ENCODE measurements at regions not wholly inside any gene's neighbourhood (a gene's known extent, or its start where the extent isn't known, plus 50 kb on each side); places are given as distances from the start of the nearest gene placed in this dataset.
A peak's percentile ranks its signal among the peaks of the same experiment; 100 is the strongest.
"Not testable (repeated sequence)": the region's sequence is repeated elsewhere in the genome, so short reads cannot be mapped to it uniquely, and the experiment has no call there.

DNA sequence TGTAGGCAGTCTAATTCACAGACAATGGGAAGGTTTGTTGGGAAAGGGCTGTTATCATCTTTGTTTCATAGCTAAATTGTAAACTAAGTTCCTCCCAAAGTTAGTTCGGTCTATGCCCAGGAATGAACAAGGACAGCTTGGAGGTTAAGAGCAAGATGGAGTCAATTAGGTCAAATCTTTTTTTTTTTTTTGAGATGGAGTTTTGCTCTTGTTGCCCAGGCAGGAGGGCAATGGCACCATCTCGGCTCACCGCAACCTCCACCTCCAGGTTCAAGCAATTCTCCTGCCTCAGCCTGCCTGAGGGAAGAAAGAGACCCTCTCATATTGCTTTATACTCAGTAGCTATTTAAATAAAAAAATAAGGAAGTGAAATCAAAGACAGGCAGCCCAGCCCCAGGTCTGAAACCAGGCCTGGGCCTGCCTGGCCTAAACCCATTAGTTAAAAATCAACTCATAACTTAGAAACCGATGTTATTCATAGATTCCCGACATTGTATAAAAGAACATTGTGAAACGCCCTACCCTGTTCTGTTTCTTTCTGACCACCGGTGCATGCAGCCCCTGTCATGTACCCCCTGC, 297.4 kb upstream of the SGCG start:
- Histone ChIP-seq H3K4me3 (ENCODE audit: low read length) (peak overlapping the region; percentile 68), H3K9me3 (ENCODE audit: low read length) (peaks cover 4% of the 10 kb centered on the region)

DNA sequence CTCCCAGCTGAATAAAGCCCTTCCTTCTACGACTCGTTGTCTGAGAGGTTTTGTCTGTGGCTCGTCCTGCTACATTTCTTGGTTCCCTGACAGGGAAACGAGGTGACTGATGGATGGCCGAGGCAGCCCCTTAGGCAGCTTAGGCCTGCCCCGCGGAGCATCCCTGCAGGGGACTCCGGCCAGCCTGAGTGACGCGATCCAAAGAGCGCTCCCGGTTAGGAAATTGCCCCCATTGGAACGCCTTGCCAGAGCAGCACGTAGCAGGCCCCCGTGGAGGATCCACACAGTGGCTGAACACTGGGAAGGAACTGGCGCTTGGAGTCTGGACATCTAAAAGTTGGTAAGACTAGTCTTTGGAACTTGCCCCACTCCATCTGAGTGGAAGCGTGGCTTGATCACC, 296.8 kb upstream of the SGCG start:
- H3K36me3 ChIP-seq (ENCODE audit: insufficient read depth, low read length) = no peaks in the 10 kb centered on the region
- H3K4me3 ChIP-seq (ENCODE audit: low read length) = peak overlapping the region; percentile 68
- no peaks in the 10 kb centered on the region for H3K27me3 ChIP-seq (ENCODE audit: insufficient read depth, low read length)
- peaks cover 4% of the 10 kb centered on the region for H3K9me3 ChIP-seq (ENCODE audit: low read length)
- peak overlapping the region; percentile 83 for H2AFZ ChIP-seq (ENCODE audit: low read depth, low read length)
- peaks cover 44% of the 10 kb centered on the region for H3K4me1 ChIP-seq (ENCODE audit: insufficient read depth, low read length)

More for the DNA sequence above, 297.4 kb upstream of the SGCG start:
- peaks cover 44% of the 10 kb centered on the region for H3K4me1 ChIP-seq (ENCODE audit: insufficient read depth, low read length)
- no peaks in the 10 kb centered on the region for H3K27me3 ChIP-seq (ENCODE audit: insufficient read depth, low read length)
- H2AFZ ChIP-seq (ENCODE audit: low read depth, low read length) = peak overlapping the region; percentile 83
- H3K36me3 ChIP-seq (ENCODE audit: insufficient read depth, low read length) = no peaks in the 10 kb centered on the region

DNA sequence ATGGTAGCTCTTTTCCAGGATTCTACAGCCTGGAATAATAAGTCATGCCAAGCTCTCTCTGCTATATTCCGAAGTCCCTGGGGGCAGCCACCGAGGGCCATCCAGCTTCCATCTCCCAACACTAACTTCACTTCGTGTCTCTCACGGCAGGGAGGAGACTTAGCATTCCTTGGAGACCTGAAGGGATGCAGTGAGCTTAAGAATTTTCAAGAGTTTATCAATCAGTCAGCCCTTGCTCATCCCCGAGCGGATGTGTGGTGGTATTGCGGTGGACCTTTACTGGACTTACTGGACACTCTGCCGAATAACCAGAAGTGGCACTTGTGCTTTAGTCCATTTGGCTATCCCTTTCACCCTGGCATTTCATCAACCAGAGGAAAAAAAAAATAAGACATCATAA, 294.7 kb upstream of the SGCG start:
- H2AFZ ChIP-seq (ENCODE audit: low read depth, low read length); H3K9me3 ChIP-seq (ENCODE audit: low read length); H3K27me3 ChIP-seq (ENCODE audit: insufficient read depth, low read length); H3K36me3 ChIP-seq (ENCODE audit: insufficient read depth, low read length): not testable (repeated sequence)
- H3K4me1 ChIP-seq (ENCODE audit: insufficient read depth, low read length) = peaks cover 28% of the 10 kb centered on the region
- peak overlapping the region; percentile 68 for H3K4me3 ChIP-seq (ENCODE audit: low read length)

DNA sequence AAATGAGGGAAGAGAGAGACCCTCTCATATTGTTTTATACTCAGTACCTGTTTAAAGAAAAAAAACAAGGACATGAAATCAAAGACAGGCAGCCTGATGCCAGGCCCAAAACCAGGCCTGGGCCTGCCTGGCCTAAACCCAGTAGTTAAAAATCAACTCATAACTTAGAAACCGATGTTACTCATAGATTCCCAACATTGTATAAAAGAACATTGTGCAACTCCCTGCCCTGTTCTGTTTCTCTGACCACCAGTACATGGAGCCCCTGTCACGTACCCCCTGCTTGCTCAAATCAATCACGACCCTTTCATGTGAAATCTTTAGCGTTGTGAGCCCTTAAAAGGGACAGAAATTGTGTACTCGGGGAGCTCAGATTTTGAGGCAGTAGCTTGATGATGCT, 291.4 kb upstream of the SGCG start:
- not testable (repeated sequence) for H2AFZ ChIP-seq (ENCODE audit: low read depth, low read length); H3K4me1 ChIP-seq (ENCODE audit: insufficient read depth, low read length); H3K36me3 ChIP-seq (ENCODE audit: insufficient read depth, low read length); H3K27me3 ChIP-seq (ENCODE audit: insufficient read depth, low read length); H3K4me3 ChIP-seq (ENCODE audit: low read length)
- peaks cover 11% of the 10 kb centered on the region for H3K9me3 ChIP-seq (ENCODE audit: low read length)

DNA sequence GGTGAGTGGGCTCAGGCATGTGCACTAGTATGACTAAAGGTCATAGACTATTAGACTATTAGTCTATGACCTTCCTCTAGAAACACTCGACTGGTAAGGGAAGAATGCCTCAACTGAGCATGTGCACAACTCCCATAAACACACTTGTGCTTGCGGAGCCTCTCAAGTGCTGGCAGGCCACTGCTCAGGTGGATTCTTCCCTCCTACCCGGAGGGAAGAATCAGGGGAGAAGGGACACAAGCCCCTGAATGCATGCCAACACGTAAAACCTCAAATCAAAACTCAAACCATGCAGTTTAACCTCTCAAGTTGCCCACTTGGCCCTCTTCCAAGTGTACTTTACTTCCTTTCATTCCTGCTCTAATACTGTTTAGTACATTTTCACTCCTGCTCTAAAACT, 287.6 kb upstream of the SGCG start:
- Histone ChIP-seq H3K4me1 (ENCODE audit: insufficient read depth, low read length) (no peaks in the 10 kb centered on the region), H2AFZ (ENCODE audit: low read depth, low read length) (no peak overlapping the region), H3K4me3 (ENCODE audit: low read length) (no peak overlapping the region), H3K36me3 (ENCODE audit: insufficient read depth, low read length) (peaks cover 17% of the 10 kb centered on the region), H3K9me3 (ENCODE audit: low read length) (peaks cover 15% of the 10 kb centered on the region), H3K27me3 (ENCODE audit: insufficient read depth, low read length) (no peaks in the 10 kb centered on the region)

DNA sequence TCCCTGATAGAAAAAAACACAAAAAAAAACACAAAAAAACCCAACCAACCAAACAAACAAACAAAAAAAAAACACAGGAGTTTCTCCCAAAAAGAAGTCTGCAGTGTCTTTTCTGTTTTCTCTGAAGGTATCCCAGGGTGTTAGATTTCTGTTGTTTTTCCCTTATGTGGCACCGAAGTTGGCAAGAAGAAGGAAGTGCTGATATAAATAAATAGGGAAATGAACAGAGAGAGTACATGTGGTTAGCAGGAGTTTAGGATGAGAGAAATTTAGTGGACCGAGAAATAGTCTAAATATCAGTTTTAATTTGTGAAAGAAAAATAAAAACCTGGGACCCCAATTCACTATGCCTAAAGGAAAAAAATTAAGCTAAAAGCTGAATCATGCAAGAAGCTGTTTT, 287.0 kb upstream of the SGCG start:
- H3K36me3 ChIP-seq (ENCODE audit: insufficient read depth, low read length) = peaks cover 17% of the 10 kb centered on the region

DNA sequence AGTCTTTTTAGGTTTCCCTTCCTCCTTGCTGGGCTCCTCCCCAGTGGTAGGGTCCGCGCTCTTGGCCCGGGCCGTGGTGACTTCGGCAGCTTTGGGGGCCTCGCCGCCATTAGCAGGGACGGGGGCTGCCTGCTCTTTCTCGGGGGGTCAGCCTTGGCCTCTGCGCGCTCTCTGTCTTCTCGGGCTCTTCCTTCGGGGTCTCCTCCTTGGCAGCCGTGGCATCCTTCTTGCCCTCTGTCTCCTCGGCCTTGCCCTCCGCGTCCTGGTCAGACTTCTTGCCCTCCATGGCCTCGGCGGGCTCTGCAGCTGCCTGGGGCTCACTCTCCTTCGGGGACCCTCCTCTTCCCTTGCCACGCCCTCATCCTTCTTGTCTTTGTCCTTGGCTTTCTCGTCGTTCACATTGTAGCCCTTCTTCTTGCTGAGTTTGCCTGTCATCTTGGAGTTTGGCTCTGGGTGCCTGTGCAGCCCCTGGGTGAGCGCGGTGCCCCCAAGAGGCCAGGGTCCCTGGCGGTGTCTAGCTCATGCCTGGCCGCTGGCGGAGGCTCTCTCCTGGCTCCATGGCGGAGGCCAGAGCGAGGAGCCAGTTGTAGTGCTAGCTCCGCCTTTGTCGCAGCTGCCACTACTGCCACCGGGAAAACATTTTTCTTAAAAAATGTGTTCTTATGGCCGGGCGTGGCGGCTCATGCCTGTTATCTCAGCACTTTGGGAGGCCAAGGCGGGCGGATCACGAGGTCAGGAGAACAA, 283.0 kb upstream of the SGCG start:
- Histone ChIP-seq H3K36me3 (ENCODE audit: insufficient read depth, low read length) (peaks cover 24% of the 10 kb centered on the region), H2AFZ (ENCODE audit: low read depth, low read length) (no peak overlapping the region), H3K4me1 (ENCODE audit: insufficient read depth, low read length) (no peaks in the 10 kb centered on the region), H3K27me3 (ENCODE audit: insufficient read depth, low read length) (no peaks in the 10 kb centered on the region), H3K4me3 (ENCODE audit: low read length) (no peak overlapping the region), H3K9me3 (ENCODE audit: low read length) (peaks cover 20% of the 10 kb centered on the region)

More for the DNA sequence above, 287.0 kb upstream of the SGCG start:
- H3K27me3 ChIP-seq (ENCODE audit: insufficient read depth, low read length) = no peaks in the 10 kb centered on the region
- no peak overlapping the region for H2AFZ ChIP-seq (ENCODE audit: low read depth, low read length)
- peaks cover 15% of the 10 kb centered on the region for H3K9me3 ChIP-seq (ENCODE audit: low read length)
- no peaks in the 10 kb centered on the region for H3K4me1 ChIP-seq (ENCODE audit: insufficient read depth, low read length)
- no peak overlapping the region for H3K4me3 ChIP-seq (ENCODE audit: low read length)

DNA sequence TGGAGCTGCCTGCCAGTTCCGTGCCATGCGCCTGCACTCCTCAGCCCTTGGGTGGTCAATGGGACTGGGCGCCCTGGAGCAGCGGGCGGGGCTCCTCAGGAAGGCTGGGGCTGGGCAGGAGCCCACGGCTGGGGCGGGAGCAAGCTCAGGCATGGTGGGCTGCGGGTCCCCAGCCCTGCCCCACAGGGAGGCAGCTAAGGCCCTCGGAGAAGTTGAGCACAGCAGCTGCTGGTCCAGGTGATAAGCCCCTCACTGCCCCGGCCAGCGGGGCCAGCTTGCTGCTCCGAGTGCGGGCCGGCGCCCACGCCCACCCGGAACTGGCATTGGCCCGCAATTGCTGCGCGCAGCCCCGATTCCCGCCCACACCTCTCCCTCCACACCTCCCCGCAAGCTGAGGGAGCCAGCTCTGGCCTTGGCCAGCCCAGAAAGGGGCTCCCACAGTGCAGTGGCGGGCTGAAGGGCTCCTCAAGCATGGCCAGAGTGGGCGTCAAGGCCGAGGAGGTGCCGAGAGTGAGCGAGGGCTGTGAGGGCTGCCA, 280.3 kb upstream of the SGCG start:
- not testable (repeated sequence) for H3K4me3 ChIP-seq (ENCODE audit: low read length); H3K27me3 ChIP-seq (ENCODE audit: insufficient read depth, low read length); H2AFZ ChIP-seq (ENCODE audit: low read depth, low read length); H3K4me1 ChIP-seq (ENCODE audit: insufficient read depth, low read length)
- peaks cover 26% of the 10 kb centered on the region for H3K36me3 ChIP-seq (ENCODE audit: insufficient read depth, low read length)
- peaks cover 18% of the 10 kb centered on the region for H3K9me3 ChIP-seq (ENCODE audit: low read length)

DNA sequence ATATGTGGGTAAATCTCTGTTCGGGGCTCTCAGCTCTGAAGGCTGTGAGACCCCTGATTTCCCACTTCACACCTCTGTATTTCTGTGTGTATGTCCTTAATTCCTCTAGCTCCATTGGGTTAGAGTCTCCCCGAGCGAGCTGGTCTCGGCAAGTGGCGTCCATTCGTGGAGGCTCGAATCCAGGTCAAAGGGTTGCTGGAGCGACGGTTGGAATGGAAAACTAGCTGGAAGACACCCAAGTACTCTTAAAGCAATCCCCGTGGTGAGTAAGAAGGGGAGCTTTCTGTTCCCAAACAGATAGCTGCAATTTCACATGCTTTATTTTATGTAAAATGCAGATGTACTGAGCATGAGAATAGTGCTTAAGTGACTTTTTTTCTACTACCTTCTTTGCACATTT, 277.5 kb upstream of the SGCG start:
- Histone ChIP-seq H3K4me1 (ENCODE audit: insufficient read depth, low read length) (no peaks in the 10 kb centered on the region), H3K9me3 (ENCODE audit: low read length) (peaks cover 12% of the 10 kb centered on the region), H3K4me3 (ENCODE audit: low read length) (no peak overlapping the region), H3K36me3 (ENCODE audit: insufficient read depth, low read length) (peaks cover 39% of the 10 kb centered on the region), H3K27me3 (ENCODE audit: insufficient read depth, low read length) (no peaks in the 10 kb centered on the region), H2AFZ (ENCODE audit: low read depth, low read length) (no peak overlapping the region)

DNA sequence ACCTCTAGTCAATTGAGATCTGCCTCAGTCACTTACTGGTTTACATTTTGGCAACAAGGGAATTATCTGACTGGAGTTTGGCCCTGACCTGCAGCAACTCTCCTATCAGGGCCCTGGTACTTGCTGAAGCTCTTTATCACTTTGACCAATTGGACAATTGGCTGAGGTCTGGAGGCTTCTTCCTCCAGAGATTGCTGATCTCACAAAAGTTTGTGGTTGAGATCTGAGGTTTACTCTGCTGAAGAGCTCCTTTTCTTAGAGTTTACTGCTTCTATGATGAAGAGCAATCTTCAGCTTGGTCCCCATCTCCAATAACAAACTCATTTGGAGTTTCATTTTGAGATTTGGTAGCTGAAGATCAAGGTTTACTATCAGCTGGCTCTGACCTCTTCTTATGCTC, 276.9 kb upstream of the SGCG start:
- no peak overlapping the region for H2AFZ ChIP-seq (ENCODE audit: low read depth, low read length)
- no peak overlapping the region for H3K4me3 ChIP-seq (ENCODE audit: low read length)
- no peaks in the 10 kb centered on the region for H3K4me1 ChIP-seq (ENCODE audit: insufficient read depth, low read length)
- no peaks in the 10 kb centered on the region for H3K27me3 ChIP-seq (ENCODE audit: insufficient read depth, low read length)
- peaks cover 15% of the 10 kb centered on the region for H3K9me3 ChIP-seq (ENCODE audit: low read length)
- peaks cover 46% of the 10 kb centered on the region for H3K36me3 ChIP-seq (ENCODE audit: insufficient read depth, low read length)

DNA sequence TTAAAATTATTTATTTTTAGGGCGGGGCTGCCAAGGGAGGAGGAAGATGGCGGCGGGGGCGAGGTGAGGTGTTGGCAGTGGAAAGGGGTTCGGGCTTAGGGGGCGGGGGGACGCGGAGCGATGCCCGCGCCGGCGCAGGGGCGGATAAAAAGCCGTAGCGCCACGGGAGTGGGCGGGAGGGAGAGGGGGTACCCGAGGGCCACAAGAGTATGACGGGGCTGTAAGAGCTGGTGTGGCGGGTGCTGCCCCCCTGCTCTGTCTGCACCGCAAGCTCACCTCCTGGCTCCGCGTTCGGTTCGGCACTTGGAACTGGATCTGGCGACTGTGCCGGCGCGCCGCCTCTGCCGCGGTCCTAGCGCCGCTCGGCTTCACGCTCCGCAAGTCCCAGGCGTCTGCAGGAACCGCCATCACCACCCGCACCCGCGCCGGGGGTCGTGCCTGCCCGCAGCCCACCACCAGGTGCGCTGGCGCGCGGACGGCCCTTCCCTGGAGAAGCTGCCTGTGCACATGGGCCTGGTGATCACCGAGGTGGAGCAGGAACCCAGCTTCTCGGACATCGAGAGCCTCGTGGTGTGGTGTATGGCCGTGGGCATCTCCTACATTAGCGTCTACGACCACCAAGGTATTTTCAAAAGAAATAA, 265.2 kb upstream of the SGCG start:
- Histone ChIP-seq H3K4me1 (ENCODE audit: insufficient read depth, low read length) (no peaks in the 10 kb centered on the region), H3K36me3 (ENCODE audit: insufficient read depth, low read length) (peaks cover 9% of the 10 kb centered on the region), H3K9me3 (ENCODE audit: low read length) (no peaks in the 10 kb centered on the region), H3K4me3 (ENCODE audit: low read length) (no peak overlapping the region), H2AFZ (ENCODE audit: low read depth, low read length) (no peak overlapping the region), H3K27me3 (ENCODE audit: insufficient read depth, low read length) (no peaks in the 10 kb centered on the region)

DNA sequence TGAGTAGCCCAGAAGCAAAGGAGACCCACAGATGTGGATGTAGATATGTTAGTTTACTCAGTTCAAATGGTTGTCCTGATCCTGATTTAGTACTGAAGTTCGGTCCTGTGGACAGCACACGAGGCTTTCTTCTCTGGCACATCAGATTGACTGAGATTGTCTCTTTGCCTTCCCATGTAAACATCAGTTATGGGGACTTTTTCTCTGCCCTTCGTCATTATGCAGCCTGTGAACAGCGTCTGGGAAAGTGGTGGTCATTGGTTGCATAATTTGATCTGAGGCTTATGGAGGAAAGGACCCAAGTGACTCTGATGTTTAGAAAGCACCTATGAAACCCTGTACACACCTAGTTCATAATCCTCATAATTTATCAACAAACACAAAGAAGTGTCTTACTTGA, 264.5 kb upstream of the SGCG start:
- not testable (repeated sequence) for H3K4me3 ChIP-seq (ENCODE audit: low read length); H3K36me3 ChIP-seq (ENCODE audit: insufficient read depth, low read length); H2AFZ ChIP-seq (ENCODE audit: low read depth, low read length); H3K27me3 ChIP-seq (ENCODE audit: insufficient read depth, low read length); H3K4me1 ChIP-seq (ENCODE audit: insufficient read depth, low read length); H3K9me3 ChIP-seq (ENCODE audit: low read length)

DNA sequence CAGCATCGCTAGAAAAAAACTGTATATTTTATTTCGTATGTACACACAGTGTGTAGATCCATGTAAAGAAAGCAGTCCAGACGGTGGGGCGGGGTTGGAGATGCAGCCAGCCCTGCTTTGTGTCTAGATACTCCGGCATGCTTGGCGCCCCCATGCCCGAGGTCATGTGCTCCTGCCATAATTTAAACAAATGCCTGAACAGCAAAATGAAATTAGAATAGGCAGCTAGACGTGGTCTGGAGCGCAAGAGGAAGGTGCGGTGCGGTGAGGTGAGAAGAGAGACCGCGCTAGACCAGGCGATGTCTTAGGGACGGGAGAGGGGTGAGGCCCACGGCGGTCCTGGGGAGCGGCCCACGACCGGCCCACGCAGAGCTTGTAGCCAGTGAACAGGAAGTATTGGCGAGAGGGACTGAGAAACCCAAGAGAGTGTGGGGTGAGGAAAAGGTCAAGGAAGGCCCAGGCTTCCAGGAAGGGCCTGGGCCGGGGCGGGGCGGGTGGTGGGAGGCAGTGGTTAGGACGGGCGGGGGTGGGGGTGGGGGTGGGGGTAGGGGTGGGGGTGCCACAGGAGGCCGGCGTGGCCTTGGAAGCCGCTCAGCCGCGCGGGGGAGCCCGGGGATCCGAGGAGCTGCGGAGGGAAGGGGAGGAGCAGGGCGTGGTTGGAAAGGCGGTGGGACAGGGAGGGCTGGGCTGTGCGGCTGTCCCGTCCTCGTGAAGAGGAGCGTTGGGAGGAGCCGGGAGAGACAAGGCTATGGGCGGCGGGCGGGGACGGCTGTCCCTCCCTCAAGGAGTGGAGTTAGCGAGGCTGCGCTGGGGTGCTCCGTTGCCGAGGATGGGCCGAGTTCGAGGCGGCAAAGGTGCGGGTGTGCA, 254.7 kb upstream of the SGCG start:
- H3K36me3 ChIP-seq (ENCODE audit: insufficient read depth, low read length) = no peaks in the 10 kb centered on the region
- no peaks in the 10 kb centered on the region for H3K4me1 ChIP-seq (ENCODE audit: insufficient read depth, low read length)
- H3K4me3 ChIP-seq (ENCODE audit: low read length) = no peak overlapping the region
- H3K27me3 ChIP-seq (ENCODE audit: insufficient read depth, low read length) = no peaks in the 10 kb centered on the region
- no peak overlapping the region for H2AFZ ChIP-seq (ENCODE audit: low read depth, low read length)
- H3K9me3 ChIP-seq (ENCODE audit: low read length) = peaks cover 2% of the 10 kb centered on the region

All from neuron (in vitro differentiated cells).